HepG2 (cell line): ENCODE measurements at regions not wholly inside any gene's neighbourhood (a gene's known extent, or its start where the extent isn't known, plus 50 kb on each side); places are given as distances from the start of the nearest gene placed in this dataset.

Experiments
- ATAC-seq: fragments of 200-7000 bp; cut with Tn5 transposase; 3 replicates; pipeline ENCODE4 v1.9.1; 2020; ENCODE audit warnings: mild to moderate bottlenecking, moderate library complexity
- BruUV-seq: library from RNA; stranded (reverse); fragments of 400-500 nt; replicated peaks from 2 replicates; lab custom pipeline; 2021; lab: Mats Ljungman, UMichigan
- CTCF ChIA-PET: fragments of 300-600 bp; formaldehyde crosslinking; extraction: SDS; loops from one replicate; lab custom pipeline; 2021; ENCODE audit warnings: low total read pairs, inconsistent platforms, low intra/inter-chr PET ratio; lab: Yijun Ruan, JAX
- POLR2A ChIA-PET: fragments of 350-600 bp; sonication (Branson Sonifier 250); formaldehyde crosslinking; loops from one replicate; lab custom pipeline; 2020; ENCODE audit warnings: antibody characterized with exemption, inconsistent platforms; lab: Yijun Ruan, JAX
- DNase-seq: peaks from one replicate; pipeline ENCODE4 v3.0.0-alpha.2; 2015; ENCODE audit warnings: low spot score
- FAIRE-seq: peaks from 3 replicates; lab custom pipeline; 2011; peaks lifted over from hg19 to GRCh38; lab: Jason Lieb, UNC
- H2AFZ ChIP-seq: one replicate; pipeline ENCODE4 v1.6.1; 2011; ENCODE audit warnings: low read length, inconsistent platforms
- H3K27ac ChIP-seq: fragments of 300-600 bp; 3 replicates; pipeline ENCODE4 v1.8.0; 2011; ENCODE audit warnings: mixed run types, mild to moderate bottlenecking, mixed read lengths, low read length, inconsistent platforms; ENCODE audit not compliant: insufficient read depth; ENCODE audit errors: extremely low read length
- H3K27me3 ChIP-seq, 2 experiments: fragments of 200-600 bp in 1 of 2; 2 replicates in 1 of 2; 3 replicates in 1 of 2; pipeline versions ENCODE4 v1.6.0 to v1.8.0; 2011; ENCODE audit warnings: low read length in 2 of 2, mild to moderate bottlenecking in 2 of 2, moderate library complexity in 2 of 2, inconsistent platforms in 1 of 2; ENCODE audit not compliant: insufficient read depth in 2 of 2, control insufficient read depth in 1 of 2
- H3K36me3 ChIP-seq, 2 experiments: fragments of 200-600 bp in 1 of 2; replicated peaks in 1 of 2; 2 replicates in 1 of 2; 3 replicates in 1 of 2; pipeline versions ENCODE4 v1.5.1 to v1.8.0; 2011; ENCODE audit warnings: low read length in 2 of 2, inconsistent platforms in 1 of 2; ENCODE audit not compliant: insufficient read depth in 2 of 2, control insufficient read depth in 1 of 2
- H3K4me1 ChIP-seq: 2 replicates; pipeline ENCODE4 v1.5.1; 2012; ENCODE audit warnings: low read length, inconsistent platforms; ENCODE audit not compliant: insufficient read depth
- H3K4me2 ChIP-seq: 2 replicates; pipeline ENCODE4 v1.6.0; 2011; ENCODE audit warnings: low read depth, low read length, inconsistent platforms
- H3K4me3 ChIP-seq, 3 experiments: fragments of 200-600 bp in 1 of 3; sonication (generic), shearing (Covaris generic) in 1 of 3; replicated peaks in 1 of 3; 2 replicates each; pipeline ENCODE4 v1.5.1; 2011 to 2016; ENCODE audit warnings: low read length in 3 of 3, inconsistent platforms in 2 of 3, low read depth in 2 of 3, mild to moderate bottlenecking in 2 of 3, control low read depth in 1 of 3, mixed read lengths in 1 of 3; ENCODE audit not compliant: insufficient read depth in 1 of 3
- H3K79me2 ChIP-seq: one replicate; pipeline ENCODE4 v1.6.1; 2011; ENCODE audit warnings: low read length, inconsistent platforms; ENCODE audit not compliant: insufficient read depth
- H3K9ac ChIP-seq: 2 replicates; pipeline ENCODE4 v1.6.0; 2011; ENCODE audit warnings: mild to moderate bottlenecking, low read depth, low read length, inconsistent platforms; ENCODE audit not compliant: insufficient read depth
- H3K9me3 ChIP-seq: 2 replicates; pipeline ENCODE4 v1.5.1; 2012; ENCODE audit warnings: mild to moderate bottlenecking, low read length
- H4K20me1 ChIP-seq: 2 replicates; pipeline ENCODE4 v1.6.0; 2011; ENCODE audit warnings: inconsistent platforms, mild to moderate bottlenecking, low read length, moderate library complexity; ENCODE audit not compliant: insufficient read depth
- BCL6 ChIP-seq: IDR thresholded peaks from 2 replicates; pipeline ENCODE4 v1.6.1; 2016; ENCODE audit warnings: missing genetic modification reagents, missing compliant biosample characterization
- EEA1 ChIP-seq: sonication (generic); formaldehyde crosslinking; IDR thresholded peaks from 2 replicates; pipeline ENCODE4 v1.5.1; 2020; ENCODE audit warnings: mild to moderate bottlenecking, missing genetic modification reagents, borderline replicate concordance
- FOXK1 ChIP-seq: sonication (generic); formaldehyde crosslinking; IDR thresholded peaks from 2 replicates; pipeline ENCODE4 v1.4.0; 2020; ENCODE audit warnings: low read depth, missing genetic modification reagents, borderline replicate concordance
- FOXO4 ChIP-seq: sonication (generic); formaldehyde crosslinking; conservative IDR thresholded peaks from 2 replicates; pipeline ENCODE4 v1.8.1; 2023; ENCODE audit warnings: missing genetic modification reagents
- HMGA1 ChIP-seq: sonication (generic); formaldehyde crosslinking; conservative IDR thresholded peaks from 2 replicates; pipeline ENCODE4 v1.4.0; 2020; ENCODE audit warnings: missing genetic modification reagents
- IKZF1 ChIP-seq: fragments of 450-650 bp; IDR thresholded peaks from 2 replicates; pipeline ENCODE4 v1.7.1; 2016
- KLF15 ChIP-seq: sonication (generic); formaldehyde crosslinking; IDR thresholded peaks from 2 replicates; pipeline ENCODE4 v1.8.1; 2023; ENCODE audit warnings: borderline replicate concordance, mild to moderate bottlenecking, inconsistent platforms, missing genetic modification reagents, mixed read lengths
- NFKBIZ ChIP-seq: IDR thresholded peaks from 2 replicates; pipeline ENCODE4 v1.6.1; 2018; ENCODE audit warnings: missing genetic modification reagents, missing compliant biosample characterization
- NRL ChIP-seq: sonication (generic); formaldehyde crosslinking; IDR thresholded peaks from 2 replicates; pipeline ENCODE4 v1.5.0; 2020; ENCODE audit warnings: missing genetic modification reagents, mild to moderate bottlenecking, moderate library complexity, borderline replicate concordance
- TGIF2 ChIP-seq: IDR thresholded peaks from 2 replicates; pipeline ENCODE4 v1.6.1; 2016; ENCODE audit warnings: control low read depth, missing compliant biosample characterization
- ZNF234 ChIP-seq: sonication (generic); formaldehyde crosslinking; conservative IDR thresholded peaks from 2 replicates; pipeline ENCODE4 v1.5.1; 2020; ENCODE audit warnings: mild to moderate bottlenecking, missing genetic modification reagents
- ZNF251 ChIP-seq: sonication (generic); formaldehyde crosslinking; IDR thresholded peaks from 2 replicates; pipeline ENCODE4 v1.9.0; 2021; ENCODE audit warnings: mild to moderate bottlenecking, missing genetic modification reagents
- ZNF510 ChIP-seq: sonication (generic); formaldehyde crosslinking; IDR thresholded peaks from 2 replicates; pipeline ENCODE4 v1.4.0; 2020; ENCODE audit warnings: low read depth, mild to moderate bottlenecking, missing genetic modification reagents
- ZNF513 ChIP-seq: sonication (generic); formaldehyde crosslinking; conservative IDR thresholded peaks from 2 replicates; pipeline ENCODE4 v1.5.0; 2020; ENCODE audit warnings: missing genetic modification reagents
- ZNF720 ChIP-seq: sonication (generic); formaldehyde crosslinking; IDR thresholded peaks from 2 replicates; pipeline ENCODE4 v1.4.0; 2020; ENCODE audit warnings: missing genetic modification reagents
- ZNF749 ChIP-seq: sonication (generic); formaldehyde crosslinking; IDR thresholded peaks from 2 replicates; pipeline ENCODE4 v1.8.0; 2022; ENCODE audit warnings: mild to moderate bottlenecking, missing genetic modification reagents, moderate library complexity, borderline replicate concordance
- WGBS: methylation state at CpG from one replicate; pipeline ENCODE4 v1.1.6; 2017; ENCODE audit warnings: low lambda C conversion rate; 5-methylcytosine and 5-hydroxymethylcytosine counted together
- in situ Hi-C: cut with HindIII; loops from 2 replicates; pipeline ENCODE4 v1.10.0; 2017; ENCODE audit warnings: low pct_unique_long_range_greater_than_20kb; ENCODE audit not compliant: extremely low pct_ligation_motif_present
- intact Hi-C: fragments of 100-400 bp; cut with micrococcal nuclease; formaldehyde crosslinking; loops from one replicate; pipeline ENCODE4 v1.10.0; 2022; ENCODE audit not compliant: unreplicated experiment

GRCh38 chr2:38199127-38199526 lies 123.2 kb upstream of the CYP1B1 start:
- H2AFZ ChIP-seq: no peak overlapping the region
- TF ChIP-seq ZNF251 (no peak), ZNF720 (CRISPR knock-in tag) (no peak), EEA1 (CRISPR knock-in tag) (no peak), BCL6 (CRISPR knock-in tag) (no peak), ZNF510 (CRISPR knock-in tag) (no peak), ZNF513 (CRISPR knock-in tag) (no peak), FOXK1 (no peak), HMGA1 (CRISPR knock-in tag) (no peak), IKZF1 (no peak), ZNF749 (CRISPR knock-in tag) (no peak), ZNF234 (CRISPR knock-in tag) (no peak), KLF15 (CRISPR knock-in tag) (no peak), NRL (CRISPR knock-in tag) (no peak), FOXO4 (CRISPR knock-in tag) (no peak), TGIF2 (no peak), NFKBIZ (no peak)
- 47% methylated on average over 1 of the region's 1 CpG for WGBS
- H3K27me3 ChIP-seq: peaks cover 0 to 19% of the 10 kb centered on the region in 2 experiments; a peak in 2 of 5 replicates
- H3K4me3 ChIP-seq: no peak overlapping the region
- no peak overlapping the region for H3K9ac ChIP-seq
- H3K4me1 ChIP-seq: no peaks in the 10 kb centered on the region
- ATAC-seq (no peak), DNase-seq (no peak), FAIRE-seq (no peak)
- H3K4me2 ChIP-seq: no peak overlapping the region
- no peaks in the 10 kb centered on the region for H4K20me1 ChIP-seq
- no peaks in the 10 kb centered on the region for H3K9me3 ChIP-seq
- BruUV-seq: no TSS peak
- intact Hi-C loops: no loop called here
- in situ Hi-C loops: no loop called here
- H3K36me3 ChIP-seq: no peaks in the 10 kb centered on the region
- no peaks in the 10 kb centered on the region for H3K79me2 ChIP-seq
- ChIA-PET POLR2A (no interaction called here), CTCF (no interaction called here)
- H3K27ac ChIP-seq: no peak overlapping the region
